Stimulated activated CD4-positive, alpha-beta T cell treated with anti-CD3 and anti-CD28 coated beads, Interleukin-1b, Interleukin-23, amount 100 ng/mL, for 48 hours (primary cell): ENCODE measurements at regions not wholly inside any gene's neighbourhood (a gene's known extent, or its start where the extent isn't known, plus 50 kb on each side); places are given as distances from the start of the nearest gene placed in this dataset.
A peak's percentile ranks its signal among the peaks of the same experiment; 100 is the strongest.

Source experiments
- DNase-seq: peaks from one replicate; pipeline ENCODE4 v3.0.0-alpha.2; 2020

DNA sequence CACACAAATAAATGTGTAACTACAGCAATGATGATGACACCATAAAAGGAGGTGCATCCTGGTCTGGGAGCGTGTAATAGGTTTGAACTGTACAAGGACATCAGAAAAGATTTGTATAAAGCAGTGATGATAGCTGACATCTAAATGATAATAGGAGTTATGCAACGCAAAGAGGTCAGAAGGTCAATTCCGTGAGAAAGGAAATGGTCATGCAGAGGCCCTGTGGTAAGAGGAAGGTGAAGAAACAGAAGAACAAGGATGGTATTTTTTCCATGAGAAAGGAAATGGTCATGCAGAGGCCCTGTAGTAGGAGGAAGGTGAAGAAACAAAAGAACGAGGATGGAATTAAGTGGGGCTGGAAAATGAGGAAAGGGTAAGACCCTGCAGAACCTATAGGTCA lies 106.7 kb upstream of the TMPO start:
- no peak for DNase-seq

DNA sequence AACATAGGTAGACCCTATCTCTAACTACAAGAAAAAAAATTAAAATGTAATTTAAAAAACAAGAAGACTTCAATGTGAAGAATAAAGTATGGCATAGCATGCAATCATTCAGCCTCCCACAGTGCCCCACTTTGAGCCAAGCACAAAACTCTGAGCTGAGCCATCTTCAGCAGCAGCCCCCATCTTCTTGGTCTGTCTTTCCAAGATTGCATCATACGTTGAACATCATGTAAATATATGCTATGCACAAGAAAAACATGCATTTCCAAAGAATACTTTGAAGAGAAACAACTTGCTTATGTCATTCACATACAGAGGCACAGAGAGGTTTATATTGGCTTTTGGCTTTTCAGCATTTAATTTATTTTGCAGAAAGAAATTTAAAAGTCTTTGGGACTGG lies 105.8 kb upstream of the TMPO start:
- no peak for DNase-seq

DNA sequence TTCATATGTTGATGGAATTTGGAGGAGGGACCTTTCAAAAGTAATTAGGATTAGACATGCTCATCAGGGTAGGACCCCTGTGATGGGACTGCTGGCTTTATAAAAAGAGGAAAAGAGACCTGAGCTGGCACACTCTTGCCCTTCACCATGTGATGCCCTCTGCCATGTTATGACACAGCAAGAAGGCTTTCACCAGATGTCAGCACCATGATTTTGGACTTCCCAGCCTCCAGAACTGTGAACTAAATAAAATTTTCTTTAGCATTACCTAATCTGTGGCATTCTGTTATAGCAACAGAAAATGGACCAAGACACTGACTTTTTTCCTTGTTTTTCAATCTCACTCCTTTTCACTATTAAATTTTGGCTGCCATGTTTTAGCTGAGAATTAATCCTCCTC lies 105.0 kb upstream of the TMPO start:
- no peak for DNase-seq

DNA sequence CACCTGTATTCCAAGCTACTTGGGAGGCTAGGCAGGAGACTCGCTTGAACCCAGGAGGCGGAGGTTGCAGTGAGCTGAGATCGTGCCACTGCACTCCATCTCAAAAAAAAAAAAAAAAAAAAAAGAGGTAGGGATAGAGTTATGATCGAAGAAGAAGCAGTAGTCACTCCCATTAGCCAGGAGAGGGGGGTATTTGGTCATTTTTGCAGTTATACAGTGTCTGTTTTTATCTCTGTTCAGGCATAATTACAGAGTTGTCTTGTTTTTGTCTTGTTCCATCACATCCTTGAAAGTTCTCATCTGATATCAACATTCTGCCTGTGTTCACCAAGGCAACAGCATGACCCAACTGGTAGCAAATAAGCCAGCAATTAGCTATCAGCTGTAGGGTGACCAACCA lies 98.5 kb upstream of the TMPO start:
- DNase-seq = no peak

- no peak for DNase-seq
These were observed 98.1 kb upstream of the TMPO start for GRCh38 chr12:98417266-98417665.

GRCh38 chr12:98418357-98419075 lies 96.9 kb upstream of the TMPO start:
- no peak for DNase-seq

- no peak for DNase-seq
These were observed 96.2 kb upstream of the TMPO start for GRCh38 chr12:98419081-98419794.

- no peak for DNase-seq
These were observed 95.5 kb upstream of the TMPO start for GRCh38 chr12:98419795-98420404.

DNA sequence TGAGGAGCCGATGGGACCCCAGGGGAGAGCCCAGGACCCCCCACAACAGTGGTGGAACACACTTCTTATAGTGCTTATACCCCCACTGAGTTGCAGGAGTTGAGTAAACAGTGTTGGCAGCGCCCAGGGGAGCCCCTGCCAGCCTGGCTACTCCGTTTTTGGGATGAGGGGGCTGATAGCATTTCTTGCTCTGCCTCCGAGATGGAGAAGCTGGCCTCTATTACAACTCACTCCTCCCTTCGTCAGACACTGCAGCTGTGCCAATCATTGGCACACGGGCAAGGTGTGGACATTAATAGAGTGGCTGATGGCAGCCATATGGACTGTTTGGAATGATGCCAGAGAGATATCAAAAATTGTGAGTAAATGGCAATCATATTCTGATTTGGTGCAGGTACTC lies 94.9 kb upstream of the TMPO start:
- DNase-seq = no peak

- no peak for DNase-seq
These were observed 94.1 kb upstream of the TMPO start for GRCh38 chr12:98421316-98421715.

DNA sequence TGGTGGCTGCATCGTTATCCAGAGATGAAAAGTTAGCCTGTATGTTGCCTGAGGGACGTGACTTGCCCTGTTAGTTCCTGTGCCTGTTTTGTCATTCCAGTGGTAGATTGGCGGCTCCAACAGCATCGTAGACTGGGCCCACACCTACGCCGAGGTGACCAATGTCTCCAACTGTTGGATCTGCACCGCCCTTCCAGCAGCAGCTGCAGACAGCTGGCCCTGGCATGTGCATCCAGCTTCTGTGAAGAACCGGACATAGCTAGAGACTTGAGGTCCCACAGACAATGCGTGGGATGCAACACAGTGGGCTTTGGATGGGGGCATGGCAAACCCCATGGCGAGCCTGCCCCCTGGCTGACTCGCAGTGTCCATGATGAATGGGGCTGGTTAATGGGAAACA lies 93.0 kb upstream of the TMPO start:
- no peak for DNase-seq

DNA sequence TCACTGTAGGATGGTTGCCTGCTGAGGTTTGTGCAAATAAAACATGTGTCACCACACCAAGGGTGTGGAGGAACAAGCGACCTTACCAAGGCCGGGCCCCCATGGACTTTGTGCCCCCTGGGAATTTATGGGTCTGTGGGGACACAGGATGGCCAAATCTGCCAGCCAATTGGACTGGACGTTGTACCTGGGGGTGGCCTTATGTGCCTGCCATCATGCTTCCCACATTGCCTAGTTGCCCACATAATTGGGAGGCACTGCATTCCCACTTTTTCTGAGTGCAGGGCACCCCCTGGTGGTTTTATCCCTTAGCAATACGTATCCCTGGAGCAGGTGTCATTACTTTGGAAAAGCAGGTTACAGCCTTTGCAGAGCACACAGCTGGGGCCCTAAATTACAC lies 92.6 kb upstream of the TMPO start:
- DNase-seq = no peak

GRCh38 chr12:98423963-98424362 lies 91.4 kb upstream of the TMPO start:
- DNase-seq = no peak

- DNase-seq = peak; percentile 42
These were observed 90.5 kb upstream of the TMPO start for GRCh38 chr12:98424726-98425401.

DNA sequence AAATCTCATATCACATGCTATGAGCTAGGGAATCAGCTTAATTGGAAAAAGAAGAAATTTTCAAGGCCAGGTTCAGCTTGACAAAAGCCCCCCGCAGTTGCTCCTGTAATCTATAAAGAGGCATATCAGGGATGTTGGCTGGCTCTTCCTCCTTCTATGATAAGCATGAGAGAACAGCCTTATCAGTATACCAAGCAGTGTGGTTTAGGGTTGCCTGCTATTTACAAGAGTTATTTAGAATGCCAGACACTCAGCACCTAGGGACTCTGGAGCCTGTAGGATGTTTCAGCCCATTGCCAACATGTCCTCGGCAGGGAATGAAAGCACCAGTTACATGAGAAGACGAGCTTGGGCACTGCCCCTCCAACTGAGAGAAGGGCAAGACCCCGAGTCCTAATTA lies 89.5 kb upstream of the TMPO start:
- DNase-seq = no peak

DNA sequence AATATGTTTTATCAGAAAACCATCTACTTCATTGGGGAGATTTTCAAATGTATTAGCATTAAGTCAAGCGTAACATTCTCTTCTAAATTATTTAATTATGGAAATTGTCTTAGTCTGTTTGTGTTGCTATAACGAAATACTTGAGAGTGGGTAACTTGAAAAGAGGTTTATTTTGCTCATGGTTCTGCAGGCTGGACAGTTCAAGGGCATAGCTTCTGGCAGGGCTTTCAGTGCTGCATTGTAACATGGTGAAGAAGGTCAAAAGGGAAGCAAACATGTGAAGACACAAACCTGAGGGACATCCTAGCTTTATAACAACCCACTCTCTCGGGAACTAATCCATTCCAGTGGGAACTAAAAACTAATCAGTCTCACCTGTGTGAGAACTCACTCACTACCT lies 84.3 kb upstream of the TMPO start:
- DNase-seq = no peak

- no peak for DNase-seq
These were observed 78.2 kb upstream of the TMPO start for GRCh38 chr12:98437166-98437565.

DNA sequence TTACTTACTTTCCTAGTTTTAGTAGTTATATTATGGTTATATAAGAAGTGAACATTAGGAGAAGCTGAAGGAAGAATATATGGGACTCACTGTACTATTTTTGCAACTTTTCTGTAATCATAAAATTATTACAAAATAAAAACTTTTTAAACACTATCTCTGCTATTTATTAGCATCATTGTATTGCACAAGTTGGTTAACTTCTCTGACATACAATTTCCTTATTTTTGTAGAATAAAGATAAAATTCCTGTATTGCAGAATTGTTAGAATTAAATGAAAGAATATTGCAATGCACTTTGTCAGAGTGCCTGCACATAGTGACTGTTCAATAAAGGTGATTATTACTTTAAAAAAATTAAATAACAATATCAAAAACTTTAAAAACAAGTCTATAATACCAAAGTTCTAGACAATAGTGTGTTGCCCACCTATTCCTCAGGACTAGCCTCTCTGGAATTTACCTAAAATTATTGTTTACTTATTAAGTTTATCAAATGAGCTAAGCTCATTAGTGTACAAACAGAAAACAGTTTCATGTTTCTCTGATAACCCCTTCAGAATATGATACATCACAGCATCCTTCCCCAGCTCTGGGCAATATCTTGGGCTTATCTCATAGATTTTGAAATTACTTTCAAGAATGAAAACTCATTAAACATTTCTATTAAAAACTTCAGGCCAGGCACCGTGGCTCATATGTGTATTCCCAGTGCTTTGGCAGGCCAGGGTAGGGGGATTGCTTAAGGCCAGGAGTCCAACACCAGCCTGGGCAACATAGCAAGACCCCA lies 77.4 kb upstream of the TMPO start:
- no peak for DNase-seq

GRCh38 chr12:98438656-98439230 lies 76.6 kb upstream of the TMPO start:
- DNase-seq = no peak

DNA sequence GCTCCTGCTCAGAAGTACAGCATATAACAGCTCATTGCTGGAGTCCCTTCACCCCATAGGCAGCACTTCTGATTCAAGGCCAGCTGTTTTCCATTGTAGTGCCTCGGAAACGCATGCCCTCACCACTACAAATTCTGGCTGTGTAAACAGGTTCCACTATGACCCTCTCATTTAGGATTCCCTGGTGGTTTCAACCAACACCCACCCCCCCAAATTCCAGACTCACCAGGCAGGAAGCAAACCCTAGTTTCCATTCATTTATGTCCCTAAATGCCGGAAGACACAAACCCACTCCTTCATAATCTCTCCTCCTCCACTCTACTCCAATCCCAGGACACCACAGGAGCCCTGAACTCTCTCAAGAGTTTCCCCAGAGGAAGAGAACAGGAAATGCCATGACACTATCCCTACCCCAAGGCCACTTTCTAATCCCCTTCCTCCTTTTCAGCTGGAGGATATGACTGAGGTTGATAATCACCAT lies 75.9 kb upstream of the TMPO start:
- DNase-seq = no peak

- peak; percentile 21 for DNase-seq
These were observed 75.3 kb upstream of the TMPO start for GRCh38 chr12:98439981-98440581.

GRCh38 chr12:98446060-98446459 lies 69.3 kb upstream of the TMPO start:
- DNase-seq = no peak
